ENCODE measurements at regions not wholly inside any gene's neighbourhood (a gene's known extent, or its start where the extent isn't known, plus 50 kb on each side); places are given as distances from the start of the nearest gene placed in this dataset.

DNA sequence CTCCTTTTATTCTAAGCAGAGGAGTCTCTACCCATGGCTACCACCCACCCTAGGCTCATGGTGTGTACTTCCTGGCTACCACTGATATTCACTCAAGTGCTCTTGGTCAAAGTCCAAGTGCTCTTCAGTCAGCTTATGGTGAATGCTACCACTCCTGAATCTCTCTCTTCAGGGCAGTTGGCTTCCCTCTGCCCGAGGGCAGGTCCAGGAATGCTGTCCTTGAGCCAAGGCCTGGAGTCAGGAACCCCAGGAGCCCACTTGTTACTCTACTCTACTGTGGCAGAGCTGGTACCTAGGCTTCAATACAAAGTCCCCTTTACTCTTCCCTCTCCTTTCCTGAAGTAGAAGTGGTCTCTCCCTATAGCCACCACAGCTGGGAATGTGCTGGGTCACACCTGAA is 226.0 kb downstream of the DIPK2A start:
- no peak overlapping the region for H3K4me3 ChIP-seq (replicated peaks in 1 of 3; ENCODE audit: low read depth in 2 of 3, low read length in 3 of 3)
- H3K4me1 Mint-ChIP-seq, result no peaks in the 10 kb centered on the region

DNA sequence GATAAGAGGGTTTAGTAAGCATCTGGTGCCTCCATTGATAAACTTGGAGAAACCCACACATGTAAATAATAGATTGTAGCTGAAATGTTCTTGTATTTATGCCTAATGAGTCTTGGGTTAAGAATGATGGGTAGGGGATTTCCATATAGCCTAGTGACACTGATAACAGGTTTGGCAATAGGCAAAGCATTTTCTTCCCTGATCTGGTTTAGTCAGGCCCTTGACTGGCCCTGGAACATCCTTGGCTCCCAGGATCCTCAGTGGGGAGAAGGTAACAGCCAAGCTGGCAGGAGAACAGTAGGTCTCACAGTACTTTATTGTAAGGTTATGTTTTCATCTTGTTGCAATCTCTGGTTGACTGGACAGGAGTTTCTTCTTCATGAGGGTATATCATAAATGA is 228.4 kb downstream of the DIPK2A start:
- Histone ChIP-seq H3K27ac (ENCODE audit: low read depth in 1 of 2, low read length in 2 of 2) (no peak overlapping the region), H4K20me1 (ENCODE audit: insufficient read depth, low read length) (no peaks in the 10 kb centered on the region), H3K79me2 (ENCODE audit: insufficient read depth, low read length) (no peaks in the 10 kb centered on the region), H2AFZ (ENCODE audit: insufficient read depth, low read depth, low read length, poor library complexity, severe bottlenecking) (no peak overlapping the region), H3K4me3 (replicated peaks in 1 of 3; ENCODE audit: low read depth in 2 of 3, low read length in 3 of 3) (no peak overlapping the region), H3K9ac (ENCODE audit: insufficient read depth, low read length, poor library complexity, severe bottlenecking) (no peak overlapping the region), H3K9me3 (replicated peaks in 1 of 2; ENCODE audit: control insufficient read depth in 1 of 2, insufficient read depth in 1 of 2, low read length in 2 of 2) (peaks cover 8% of the 10 kb centered on the region in 2 donors), H3K36me3 (replicated peaks in 1 of 2; ENCODE audit: control insufficient read depth in 1 of 2, insufficient read depth in 2 of 2, low read length in 2 of 2) (no peaks in the 10 kb centered on the region), H3K27me3 (ENCODE audit: control insufficient read depth in 2 of 2, insufficient read depth in 2 of 2, low read length in 2 of 2) (no peaks in the 10 kb centered on the region), H3K4me2 (replicated peaks; ENCODE audit: extremely low read depth, low read length, poor library complexity, severe bottlenecking) (no peak overlapping the region), H3K4me1 (ENCODE audit: control insufficient read depth in 1 of 2, insufficient read depth in 2 of 2, low read length in 2 of 2) (no peaks in the 10 kb centered on the region)
- Mint-ChIP-seq H3K27ac (no peak overlapping the region), H3K9me3 (peaks cover 4 to 8% (median 7%) of the 10 kb centered on the region in 7 donors), H3K27me3 (ENCODE audit: low read depth in 3 of 3) (no peaks in the 10 kb centered on the region), H3K4me1 (no peaks in the 10 kb centered on the region), H3K36me3 (no peaks in the 10 kb centered on the region), H3K4me3 (no peak overlapping the region)
- no peak for DNase-seq
- intact Hi-C loops (cut with micrococcal nuclease), result no loop called here
- TF ChIP-seq, protein P1, sequence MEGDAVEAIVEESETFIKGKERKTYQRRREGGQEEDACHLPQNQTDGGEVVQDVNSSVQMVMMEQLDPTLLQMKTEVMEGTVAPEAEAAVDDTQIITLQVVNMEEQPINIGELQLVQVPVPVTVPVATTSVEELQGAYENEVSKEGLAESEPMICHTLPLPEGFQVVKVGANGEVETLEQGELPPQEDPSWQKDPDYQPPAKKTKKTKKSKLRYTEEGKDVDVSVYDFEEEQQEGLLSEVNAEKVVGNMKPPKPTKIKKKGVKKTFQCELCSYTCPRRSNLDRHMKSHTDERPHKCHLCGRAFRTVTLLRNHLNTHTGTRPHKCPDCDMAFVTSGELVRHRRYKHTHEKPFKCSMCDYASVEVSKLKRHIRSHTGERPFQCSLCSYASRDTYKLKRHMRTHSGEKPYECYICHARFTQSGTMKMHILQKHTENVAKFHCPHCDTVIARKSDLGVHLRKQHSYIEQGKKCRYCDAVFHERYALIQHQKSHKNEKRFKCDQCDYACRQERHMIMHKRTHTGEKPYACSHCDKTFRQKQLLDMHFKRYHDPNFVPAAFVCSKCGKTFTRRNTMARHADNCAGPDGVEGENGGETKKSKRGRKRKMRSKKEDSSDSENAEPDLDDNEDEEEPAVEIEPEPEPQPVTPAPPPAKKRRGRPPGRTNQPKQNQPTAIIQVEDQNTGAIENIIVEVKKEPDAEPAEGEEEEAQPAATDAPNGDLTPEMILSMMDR (IDR thresholded peaks at IDR 0.05), result no peak

More for the DNA sequence above, 226.0 kb downstream of the DIPK2A start:
- H3K9me3 ChIP-seq (replicated peaks in 1 of 2; ENCODE audit: control insufficient read depth in 1 of 2, insufficient read depth in 1 of 2, low read length in 2 of 2), result peaks cover 12 to 17% of the 10 kb centered on the region in 2 donors
- no peaks in the 10 kb centered on the region for H3K79me2 ChIP-seq (ENCODE audit: insufficient read depth, low read length)
- no peak overlapping the region for H2AFZ ChIP-seq (ENCODE audit: insufficient read depth, low read depth, low read length, poor library complexity, severe bottlenecking)
- H3K36me3 ChIP-seq (replicated peaks in 1 of 2; ENCODE audit: control insufficient read depth in 1 of 2, insufficient read depth in 2 of 2, low read length in 2 of 2), result no peaks in the 10 kb centered on the region
- 60% methylated on average over 1 of the region's 1 CpG for WGBS (ENCODE audit: insufficient coverage)
- no peak overlapping the region for H3K4me2 ChIP-seq (replicated peaks; ENCODE audit: extremely low read depth, low read length, poor library complexity, severe bottlenecking)
- intact Hi-C loops (cut with micrococcal nuclease), result no loop called here
- DNase-seq, result no peak
- H3K9ac ChIP-seq (ENCODE audit: insufficient read depth, low read length, poor library complexity, severe bottlenecking), result no peak overlapping the region
- Mint-ChIP-seq H3K36me3 (no peaks in the 10 kb centered on the region), H3K27ac (no peak overlapping the region), H3K27me3 (ENCODE audit: low read depth in 3 of 3) (no peaks in the 10 kb centered on the region), H3K9me3 (peaks cover 9 to 21% (median 13%) of the 10 kb centered on the region in 7 donors), H3K4me3 (no peak overlapping the region)
- TF ChIP-seq, protein P1 (IDR thresholded peaks at IDR 0.05), result no peak
- H3K27me3 ChIP-seq (ENCODE audit: control insufficient read depth in 2 of 2, insufficient read depth in 2 of 2, low read length in 2 of 2), result no peaks in the 10 kb centered on the region
- no peaks in the 10 kb centered on the region for H4K20me1 ChIP-seq (ENCODE audit: insufficient read depth, low read length)
- no peak overlapping the region for H3K27ac ChIP-seq (ENCODE audit: low read depth in 1 of 2, low read length in 2 of 2)
- no peaks in the 10 kb centered on the region for H3K4me1 ChIP-seq (ENCODE audit: control insufficient read depth in 1 of 2, insufficient read depth in 2 of 2, low read length in 2 of 2)

All from CD14-positive monocyte (primary cell).